ENCODE measurements at regions not wholly inside any gene's neighbourhood (a gene's known extent, or its start where the extent isn't known, plus 50 kb on each side); places are given as distances from the start of the nearest gene placed in this dataset.

DNA sequence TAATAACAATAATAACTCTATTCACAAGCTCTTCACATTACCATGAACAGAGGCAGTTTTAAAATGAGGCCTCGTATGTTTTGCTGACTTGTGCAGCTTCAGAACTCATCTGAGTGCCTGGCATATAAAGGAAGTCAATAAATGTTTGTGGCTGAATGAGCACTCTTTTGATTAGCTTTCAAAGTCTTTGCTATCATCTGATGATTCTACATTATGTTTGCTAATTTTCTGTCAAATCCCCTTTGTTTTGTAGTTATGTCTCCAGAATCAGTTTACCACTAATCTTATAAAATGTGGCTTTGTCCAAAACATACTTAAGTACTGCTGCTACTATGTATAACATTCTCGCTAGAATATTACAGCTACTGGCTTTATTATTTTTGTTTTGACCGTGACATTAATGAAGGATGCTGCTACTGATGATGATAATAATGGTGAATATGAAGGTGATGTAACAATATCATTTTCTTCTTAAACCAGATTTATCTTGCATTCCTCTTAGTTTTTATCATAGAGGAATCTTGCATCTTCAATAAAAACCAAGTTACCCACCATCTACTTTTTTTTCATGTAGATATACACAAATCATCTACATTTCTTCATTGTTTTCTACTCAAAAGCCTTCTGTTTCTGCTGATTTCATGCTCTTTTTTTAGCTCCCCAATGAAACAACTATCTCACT lies 384.5 kb downstream of the NAF1 start:
- Histone ChIP-seq H3K4me1 (ENCODE audit: control insufficient read depth in 4 of 4, insufficient read depth in 4 of 4, low read length in 3 of 4) (no peaks in the 10 kb centered on the region), H3K4me3 (ENCODE audit: low read depth in 1 of 3, low read length in 3 of 3) (no peak overlapping the region), H3K9ac (ENCODE audit: low read depth in 1 of 2, low read length in 2 of 2) (no peak overlapping the region), H3K36me3 (ENCODE audit: control insufficient read depth in 4 of 4, insufficient read depth in 3 of 4, low read depth in 1 of 4, low read length in 3 of 4) (no peaks in the 10 kb centered on the region), H3K27me3 (ENCODE audit: control insufficient read depth in 4 of 4, insufficient read depth in 4 of 4, low read length in 3 of 4) (no peaks in the 10 kb centered on the region), H3K9me3 (ENCODE audit: control insufficient read depth in 4 of 4, low read length in 3 of 4) (no peaks in the 10 kb centered on the region), H3K27ac (ENCODE audit: low read depth in 1 of 2, low read length in 2 of 2) (no peak overlapping the region)
- 41% methylated on average over 3 of the region's 3 CpGs for WGBS
- no peak for TF ChIP-seq JUND (IDR thresholded peaks at IDR 0.05)
- TF ChIP-seq HNF4G (IDR thresholded peaks at IDR 0.05) = no peak
- TF ChIP-seq, protein P1, sequence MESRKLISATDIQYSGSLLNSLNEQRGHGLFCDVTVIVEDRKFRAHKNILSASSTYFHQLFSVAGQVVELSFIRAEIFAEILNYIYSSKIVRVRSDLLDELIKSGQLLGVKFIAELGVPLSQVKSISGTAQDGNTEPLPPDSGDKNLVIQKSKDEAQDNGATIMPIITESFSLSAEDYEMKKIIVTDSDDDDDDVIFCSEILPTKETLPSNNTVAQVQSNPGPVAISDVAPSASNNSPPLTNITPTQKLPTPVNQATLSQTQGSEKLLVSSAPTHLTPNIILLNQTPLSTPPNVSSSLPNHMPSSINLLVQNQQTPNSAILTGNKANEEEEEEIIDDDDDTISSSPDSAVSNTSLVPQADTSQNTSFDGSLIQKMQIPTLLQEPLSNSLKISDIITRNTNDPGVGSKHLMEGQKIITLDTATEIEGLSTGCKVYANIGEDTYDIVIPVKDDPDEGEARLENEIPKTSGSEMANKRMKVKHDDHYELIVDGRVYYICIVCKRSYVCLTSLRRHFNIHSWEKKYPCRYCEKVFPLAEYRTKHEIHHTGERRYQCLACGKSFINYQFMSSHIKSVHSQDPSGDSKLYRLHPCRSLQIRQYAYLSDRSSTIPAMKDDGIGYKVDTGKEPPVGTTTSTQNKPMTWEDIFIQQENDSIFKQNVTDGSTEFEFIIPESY (IDR thresholded peaks at IDR 0.05) = no peak
- TF ChIP-seq TAF1 (conservative IDR thresholded peaks at IDR 0.05) = no peak
- no peak for TF ChIP-seq FOXA1 (IDR thresholded peaks at IDR 0.05)
- TF ChIP-seq, protein P2, sequence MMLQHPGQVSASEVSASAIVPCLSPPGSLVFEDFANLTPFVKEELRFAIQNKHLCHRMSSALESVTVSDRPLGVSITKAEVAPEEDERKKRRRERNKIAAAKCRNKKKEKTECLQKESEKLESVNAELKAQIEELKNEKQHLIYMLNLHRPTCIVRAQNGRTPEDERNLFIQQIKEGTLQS (IDR thresholded peaks at IDR 0.05) = no peak
- no peak for TF ChIP-seq YY1 (IDR thresholded peaks at IDR 0.05)
- no peak for TF ChIP-seq FOXA2 (IDR thresholded peaks at IDR 0.05)
- TF ChIP-seq RAD21 (IDR thresholded peaks at IDR 0.05) = no peak
- TF ChIP-seq NR2F2 (IDR thresholded peaks at IDR 0.05) = no peak
- TF ChIP-seq GABPA (IDR thresholded peaks at IDR 0.05 in 1 of 2, conservative IDR thresholded peaks at IDR 0.05 in 1 of 2) = no peak
- no peak for TF ChIP-seq RXRA (IDR thresholded peaks at IDR 0.05)
- TF ChIP-seq MAX (IDR thresholded peaks at IDR 0.05) = no peak
- TF ChIP-seq, protein P3, sequence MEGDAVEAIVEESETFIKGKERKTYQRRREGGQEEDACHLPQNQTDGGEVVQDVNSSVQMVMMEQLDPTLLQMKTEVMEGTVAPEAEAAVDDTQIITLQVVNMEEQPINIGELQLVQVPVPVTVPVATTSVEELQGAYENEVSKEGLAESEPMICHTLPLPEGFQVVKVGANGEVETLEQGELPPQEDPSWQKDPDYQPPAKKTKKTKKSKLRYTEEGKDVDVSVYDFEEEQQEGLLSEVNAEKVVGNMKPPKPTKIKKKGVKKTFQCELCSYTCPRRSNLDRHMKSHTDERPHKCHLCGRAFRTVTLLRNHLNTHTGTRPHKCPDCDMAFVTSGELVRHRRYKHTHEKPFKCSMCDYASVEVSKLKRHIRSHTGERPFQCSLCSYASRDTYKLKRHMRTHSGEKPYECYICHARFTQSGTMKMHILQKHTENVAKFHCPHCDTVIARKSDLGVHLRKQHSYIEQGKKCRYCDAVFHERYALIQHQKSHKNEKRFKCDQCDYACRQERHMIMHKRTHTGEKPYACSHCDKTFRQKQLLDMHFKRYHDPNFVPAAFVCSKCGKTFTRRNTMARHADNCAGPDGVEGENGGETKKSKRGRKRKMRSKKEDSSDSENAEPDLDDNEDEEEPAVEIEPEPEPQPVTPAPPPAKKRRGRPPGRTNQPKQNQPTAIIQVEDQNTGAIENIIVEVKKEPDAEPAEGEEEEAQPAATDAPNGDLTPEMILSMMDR (IDR thresholded peaks at IDR 0.05; ENCODE audit: low read depth, low read length, missing input control) = no peak
- no peak for DNase-seq (ENCODE audit: low spot score)

DNA sequence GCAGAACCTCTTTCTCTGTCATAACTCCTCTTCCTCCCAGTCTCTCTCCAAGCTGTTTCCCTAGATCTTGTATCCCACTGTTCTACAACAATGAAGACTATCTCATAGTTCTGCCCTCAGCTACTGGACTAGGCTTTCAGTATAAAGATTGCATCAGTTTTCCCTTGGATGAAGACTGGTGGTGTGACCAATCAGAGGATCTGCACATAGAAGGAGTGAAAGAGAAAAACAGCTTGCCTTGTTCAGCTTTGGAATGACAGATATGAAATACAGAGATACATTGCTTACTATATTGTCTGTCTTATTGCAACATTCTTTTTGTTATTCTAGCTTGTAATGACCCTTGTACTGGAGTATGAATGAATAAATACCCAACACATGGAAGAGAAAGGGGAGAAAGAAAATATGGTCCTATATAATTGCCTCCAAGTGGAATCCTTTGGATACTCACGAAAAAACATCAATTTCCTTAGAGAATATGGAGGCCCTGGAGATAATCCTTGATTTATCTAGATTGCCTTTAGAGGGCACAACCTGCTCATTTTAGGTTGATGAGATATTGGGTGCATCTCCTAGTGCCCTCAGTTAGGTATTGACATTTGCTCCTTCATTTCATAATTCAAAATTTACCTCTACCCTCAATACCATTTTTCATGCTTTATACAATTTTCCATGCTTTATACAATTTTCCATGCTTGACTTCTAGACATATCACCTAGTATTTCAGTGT lies 395.8 kb downstream of the NAF1 start:
- peaks cover 0 to 3% (median 1%) of the 10 kb centered on the region in 4 donors for H3K4me1 ChIP-seq (ENCODE audit: control insufficient read depth in 4 of 4, insufficient read depth in 4 of 4, low read length in 3 of 4)
- H3K27me3 ChIP-seq (ENCODE audit: control insufficient read depth in 4 of 4, insufficient read depth in 4 of 4, low read length in 3 of 4) = no peaks in the 10 kb centered on the region
- 62% methylated on average over 1 of the region's 1 CpG for WGBS
- DNase-seq (ENCODE audit: low spot score) = no peak
- H3K9ac ChIP-seq (ENCODE audit: low read depth in 1 of 2, low read length in 2 of 2) = no peak overlapping the region
- H3K4me3 ChIP-seq (ENCODE audit: low read depth in 1 of 3, low read length in 3 of 3) = no peak overlapping the region
- no peaks in the 10 kb centered on the region for H3K9me3 ChIP-seq (ENCODE audit: control insufficient read depth in 4 of 4, low read length in 3 of 4)
- H3K27ac ChIP-seq (ENCODE audit: low read depth in 1 of 2, low read length in 2 of 2) = no peak overlapping the region
- TF ChIP-seq NR2F2 (IDR thresholded peaks at IDR 0.05) = no peak
- no peak for TF ChIP-seq FOXA1 (IDR thresholded peaks at IDR 0.05)
- TF ChIP-seq RXRA (IDR thresholded peaks at IDR 0.05) = no peak
- no peak for TF ChIP-seq REST (IDR thresholded peaks at IDR 0.05)
- TF ChIP-seq SP1 (IDR thresholded peaks at IDR 0.05) = no peak
- TF ChIP-seq, protein P1 (IDR thresholded peaks at IDR 0.05) = no peak
- TF ChIP-seq JUND (IDR thresholded peaks at IDR 0.05) = no peak
- TF ChIP-seq, protein P3 (IDR thresholded peaks at IDR 0.05; ENCODE audit: low read depth, low read length, missing input control) = no peak
- H3K36me3 ChIP-seq (ENCODE audit: control insufficient read depth in 4 of 4, insufficient read depth in 3 of 4, low read depth in 1 of 4, low read length in 3 of 4) = no peaks in the 10 kb centered on the region

All from liver (tissue), 8 donors.